Esophagus muscularis mucosa (tissue), 4 donors: ENCODE measurements at regions not wholly inside any gene's neighbourhood (a gene's known extent, or its start where the extent isn't known, plus 50 kb on each side); places are given as distances from the start of the nearest gene placed in this dataset.

Source experiments
- EP300 ChIP-seq: sonication (generic); formaldehyde crosslinking; IDR thresholded peaks from one replicate; pipeline ENCODE4 v1.6.1; 2017; ENCODE audit warnings: antibody characterized with exemption
- POLR2A ChIP-seq: fragments of 450-650 bp; IDR thresholded peaks from one replicate; pipeline ENCODE4 v1.6.1; 2017; ENCODE audit warnings: antibody characterized with exemption, moderate library complexity, mild to moderate bottlenecking, low read depth
- TF ChIP-seq, protein P1 (sequence below), 3 experiments: fragments of 200-600 bp in 2 of 3; fragments of 450-650 bp in 1 of 3; sonication (generic) in 2 of 3; IDR thresholded peaks; one replicate each; pipeline ENCODE4 v1.5.1; 2017 to 2019; ENCODE audit warnings: antibody characterized with exemption in 3 of 3, mild to moderate bottlenecking in 2 of 3, moderate library complexity in 1 of 3

DNA sequence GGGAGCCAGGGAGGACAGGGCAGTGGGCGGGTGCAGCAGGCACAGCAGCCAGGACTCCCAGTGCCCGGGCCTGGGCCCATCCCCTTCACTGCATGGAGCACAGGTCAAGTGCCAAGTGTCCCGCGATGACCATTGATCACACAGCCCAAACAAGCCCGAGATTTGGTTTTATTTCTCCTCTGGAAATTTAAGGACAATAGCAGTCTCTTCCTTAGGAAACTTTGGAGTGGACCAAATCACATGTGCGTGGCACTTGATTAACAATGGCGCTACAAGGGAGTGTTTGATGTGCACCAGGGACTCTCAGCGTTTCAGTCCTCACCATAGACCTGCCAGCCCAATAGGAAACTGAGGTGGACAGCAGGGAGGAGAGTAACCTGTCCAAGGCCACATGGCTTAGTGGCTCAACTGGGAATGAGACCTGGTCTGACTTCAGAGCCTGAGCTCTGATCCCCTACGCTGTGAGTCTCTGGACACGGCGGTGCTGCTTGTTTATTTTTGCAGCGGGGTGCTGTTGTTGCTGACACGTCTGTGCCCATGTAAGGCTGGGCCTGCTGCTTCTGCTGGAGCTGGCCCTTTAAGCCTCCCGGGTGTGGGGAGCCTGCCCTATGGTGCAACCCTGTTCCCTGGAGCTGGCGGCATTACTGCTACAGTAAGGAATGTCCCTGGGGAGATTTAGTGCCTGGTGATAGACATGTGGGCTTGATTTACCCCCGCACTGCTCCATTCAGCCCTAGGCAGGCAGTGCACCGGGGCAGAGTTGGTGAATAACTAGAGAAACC is 194.2 kb downstream of the INHBB start:
- TF ChIP-seq, protein P1, sequence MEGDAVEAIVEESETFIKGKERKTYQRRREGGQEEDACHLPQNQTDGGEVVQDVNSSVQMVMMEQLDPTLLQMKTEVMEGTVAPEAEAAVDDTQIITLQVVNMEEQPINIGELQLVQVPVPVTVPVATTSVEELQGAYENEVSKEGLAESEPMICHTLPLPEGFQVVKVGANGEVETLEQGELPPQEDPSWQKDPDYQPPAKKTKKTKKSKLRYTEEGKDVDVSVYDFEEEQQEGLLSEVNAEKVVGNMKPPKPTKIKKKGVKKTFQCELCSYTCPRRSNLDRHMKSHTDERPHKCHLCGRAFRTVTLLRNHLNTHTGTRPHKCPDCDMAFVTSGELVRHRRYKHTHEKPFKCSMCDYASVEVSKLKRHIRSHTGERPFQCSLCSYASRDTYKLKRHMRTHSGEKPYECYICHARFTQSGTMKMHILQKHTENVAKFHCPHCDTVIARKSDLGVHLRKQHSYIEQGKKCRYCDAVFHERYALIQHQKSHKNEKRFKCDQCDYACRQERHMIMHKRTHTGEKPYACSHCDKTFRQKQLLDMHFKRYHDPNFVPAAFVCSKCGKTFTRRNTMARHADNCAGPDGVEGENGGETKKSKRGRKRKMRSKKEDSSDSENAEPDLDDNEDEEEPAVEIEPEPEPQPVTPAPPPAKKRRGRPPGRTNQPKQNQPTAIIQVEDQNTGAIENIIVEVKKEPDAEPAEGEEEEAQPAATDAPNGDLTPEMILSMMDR (IDR thresholded peaks at IDR 0.05): peak in 1 of 3 experiments; percentile 6
- no peak for TF ChIP-seq POLR2A
- TF ChIP-seq EP300: no peak
